Progenitor cell of endocrine pancreas (in vitro differentiated cells): ENCODE measurements at regions not wholly inside any gene's neighbourhood (a gene's known extent, or its start where the extent isn't known, plus 50 kb on each side); places are given as distances from the start of the nearest gene placed in this dataset.

Experiments
- DNase-seq: peaks from one replicate; pipeline ENCODE4 v3.0.0; 2021; ENCODE audit warnings: low spot score; ENCODE audit not compliant: unreplicated experiment
- H3K27ac Mint-ChIP-seq: 2 replicates; pipeline ENCODE4 v1.8.0; 2021; ENCODE audit warnings: mild to moderate bottlenecking, moderate library complexity, mixed read lengths
- H3K27me3 Mint-ChIP-seq: 2 replicates; pipeline ENCODE4 v1.8.0; 2021; ENCODE audit warnings: mixed read lengths
- H3K36me3 Mint-ChIP-seq: 2 replicates; pipeline ENCODE4 v1.8.0; 2022; ENCODE audit warnings: mixed read lengths; ENCODE audit not compliant: insufficient read depth
- H3K4me1 Mint-ChIP-seq: 2 replicates; pipeline ENCODE4 v1.8.0; 2021; ENCODE audit warnings: low read depth, mixed read lengths
- H3K4me3 Mint-ChIP-seq: 2 replicates; pipeline ENCODE4 v1.8.0; 2021; ENCODE audit warnings: low read depth, mild to moderate bottlenecking, moderate library complexity, mixed read lengths
- H3K9me3 Mint-ChIP-seq: 2 replicates; pipeline ENCODE4 v1.8.0; 2021; ENCODE audit warnings: low read depth, mixed read lengths
- CTCF ChIP-seq: fragments of 200-600 bp; sonication (generic); IDR thresholded peaks from one replicate; pipeline ENCODE4 v1.5.0; 2021; ENCODE audit warnings: antibody characterized with exemption, mild to moderate bottlenecking; ENCODE audit not compliant: unreplicated experiment

- DNase-seq, result no peak
- H3K4me3 Mint-ChIP-seq, result no peak overlapping the region
- no peaks in the 10 kb centered on the region for H3K27me3 Mint-ChIP-seq
- TF ChIP-seq CTCF, result no peak
- H3K36me3 Mint-ChIP-seq, result no peaks in the 10 kb centered on the region
- H3K9me3 Mint-ChIP-seq, result no peaks in the 10 kb centered on the region
- H3K4me1 Mint-ChIP-seq, result no peaks in the 10 kb centered on the region
- no peak overlapping the region for H3K27ac Mint-ChIP-seq
Measured at GRCh38 chr4:18291981-18292380, 270.4 kb upstream of the LCORL start.

- DNase-seq, result no peak
- H3K36me3 Mint-ChIP-seq, result no peaks in the 10 kb centered on the region
- no peaks in the 10 kb centered on the region for H3K4me1 Mint-ChIP-seq
- H3K27me3 Mint-ChIP-seq, result no peaks in the 10 kb centered on the region
- no peak overlapping the region for H3K27ac Mint-ChIP-seq
- H3K9me3 Mint-ChIP-seq, result peaks cover 2% of the 10 kb centered on the region
- no peak overlapping the region for H3K4me3 Mint-ChIP-seq
- no peak for TF ChIP-seq CTCF
Measured at GRCh38 chr4:18291256-18291655, 269.7 kb upstream of the LCORL start.

- Mint-ChIP-seq H3K27me3 (no peaks in the 10 kb centered on the region), H3K9me3 (peaks cover 8% of the 10 kb centered on the region), H3K36me3 (no peaks in the 10 kb centered on the region), H3K4me3 (no peak overlapping the region), H3K4me1 (no peaks in the 10 kb centered on the region), H3K27ac (no peak overlapping the region)
- no peak for TF ChIP-seq CTCF
- DNase-seq, result no peak
Measured at GRCh38 chr4:18285357-18285756, 263.8 kb upstream of the LCORL start.

- Mint-ChIP-seq H3K4me3 (no peak overlapping the region), H3K4me1 (no peaks in the 10 kb centered on the region)
Measured at GRCh38 chr4:18278244-18278643, 256.7 kb upstream of the LCORL start.

GRCh38 chr4:18262832-18263231, 241.3 kb upstream of the LCORL start:
- Mint-ChIP-seq H3K27me3 (no peaks in the 10 kb centered on the region), H3K27ac (no peak overlapping the region), H3K9me3 (peaks cover 29% of the 10 kb centered on the region), H3K4me1 (no peaks in the 10 kb centered on the region), H3K36me3 (no peaks in the 10 kb centered on the region), H3K4me3 (no peak overlapping the region)
- DNase-seq, result no peak
- no peak for TF ChIP-seq CTCF

More at GRCh38 chr4:18278244-18278643, 256.7 kb upstream of the LCORL start:
- H3K36me3 Mint-ChIP-seq, result no peaks in the 10 kb centered on the region
- no peak overlapping the region for H3K27ac Mint-ChIP-seq
- DNase-seq, result no peak
- peaks cover 6% of the 10 kb centered on the region for H3K9me3 Mint-ChIP-seq
- H3K27me3 Mint-ChIP-seq, result no peaks in the 10 kb centered on the region
- no peak for TF ChIP-seq CTCF
